GM21717 (cell line): ENCODE measurements at regions not wholly inside any gene's neighbourhood (a gene's known extent, or its start where the extent isn't known, plus 50 kb on each side); places are given as distances from the start of the nearest gene placed in this dataset.
"Not testable (repeated sequence)": the region's sequence is repeated elsewhere in the genome, so short reads cannot be mapped to it uniquely, and the experiment has no call there.

ENCODE experiments used
- ATAC-seq: cut with Tn5 transposase; IDR thresholded peaks from one replicate; pipeline ENCODE4 v1.9.1; 2021; ENCODE audit warnings: mild to moderate bottlenecking, moderate library complexity; ENCODE audit not compliant: unreplicated experiment

DNA sequence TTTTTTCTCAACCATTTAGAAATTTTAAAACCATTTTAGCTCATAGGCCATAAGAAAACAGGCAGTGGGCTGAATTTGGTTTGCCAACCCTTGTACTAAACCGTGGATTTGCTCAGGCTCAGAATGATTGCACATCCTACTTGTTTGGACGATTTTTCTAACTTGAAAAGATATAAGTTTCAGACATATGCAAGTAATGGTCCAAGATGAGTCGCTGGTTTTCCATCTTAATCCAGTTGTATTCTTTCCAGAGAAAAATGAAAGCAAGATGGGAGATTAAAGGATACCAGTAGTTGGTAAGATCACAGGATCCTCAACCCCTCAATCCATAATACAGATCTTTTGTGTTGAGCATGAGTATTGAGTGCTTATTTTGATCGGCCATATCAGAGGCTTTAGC, 250.9 kb downstream of the TINAG start:
- ATAC-seq, result no peak

DNA sequence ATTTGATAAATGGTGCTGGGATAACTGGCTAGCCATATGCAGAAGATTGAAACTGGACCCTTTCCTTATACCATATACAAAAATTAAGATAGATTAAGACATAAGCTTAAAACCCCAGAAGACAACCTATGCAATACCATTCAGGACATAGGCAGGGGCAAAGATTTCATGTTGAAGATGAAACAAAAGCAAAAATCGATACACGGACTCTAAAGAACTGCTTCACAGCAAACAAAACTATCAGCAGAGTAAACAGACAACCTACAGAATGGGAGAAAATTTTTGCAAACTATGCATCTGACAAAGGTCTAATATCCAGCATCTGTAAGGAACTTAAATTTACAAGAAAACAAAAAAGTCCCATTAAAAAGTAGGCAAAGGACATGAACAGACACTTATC, 255.9 kb downstream of the TINAG start:
- not testable (repeated sequence) for ATAC-seq

DNA sequence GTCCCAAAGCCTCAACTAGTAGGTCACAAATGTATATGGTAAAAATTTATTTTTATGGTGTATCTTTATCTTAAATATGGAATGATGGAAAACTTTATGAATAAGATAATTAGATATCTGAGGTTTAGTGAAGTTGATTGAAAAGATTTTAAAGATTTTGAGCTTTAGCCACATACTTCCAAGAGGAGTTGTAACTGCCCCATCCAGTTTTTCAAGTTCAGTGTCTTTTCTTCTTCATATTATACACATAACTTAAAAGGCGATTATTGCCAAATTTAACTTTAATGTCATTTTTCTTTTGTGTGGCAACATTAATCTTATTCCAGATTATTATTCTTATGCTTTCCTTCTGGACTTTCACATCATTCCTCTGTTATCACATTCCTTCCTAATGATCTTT, 266.4 kb downstream of the TINAG start:
- no peak for ATAC-seq

DNA sequence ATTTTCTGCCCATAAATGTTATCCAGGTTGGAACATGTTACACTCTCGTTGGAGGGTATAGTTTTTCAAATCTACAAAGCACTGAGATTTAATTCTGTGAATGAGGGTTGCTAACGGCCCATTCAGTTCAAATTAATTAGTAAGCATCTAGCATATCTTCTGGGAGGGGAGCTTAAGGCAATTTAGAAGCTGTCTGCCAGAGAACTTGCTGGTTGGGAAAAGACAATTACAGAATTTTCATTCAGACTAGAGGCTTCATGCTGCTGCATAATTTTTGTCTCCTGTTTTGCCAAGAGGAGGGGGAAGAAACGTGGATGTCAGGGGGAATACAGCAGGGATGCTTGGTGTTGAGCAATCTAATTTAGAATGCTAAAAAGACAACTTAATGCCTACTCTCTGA, 268.3 kb upstream of the FAM83B start:
- no peak for ATAC-seq

DNA sequence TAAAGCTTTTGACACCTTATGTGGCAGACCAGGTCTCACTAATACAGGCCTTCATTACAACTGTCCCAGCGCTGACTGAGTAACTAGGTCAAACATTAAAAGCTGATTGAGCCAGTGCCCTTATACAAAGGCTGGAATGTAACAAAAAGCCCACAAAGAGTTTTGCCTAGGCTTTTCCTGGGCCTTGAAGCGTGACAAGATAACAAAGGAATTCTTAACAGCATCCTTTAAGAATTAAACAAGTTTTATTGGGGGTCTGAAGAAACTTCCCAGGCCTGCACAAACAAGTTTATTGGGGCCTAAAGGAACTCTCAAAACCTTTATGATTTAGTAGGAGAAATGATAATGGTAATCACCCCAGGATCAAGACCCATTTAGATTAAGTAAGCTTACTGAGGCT, 267.6 kb upstream of the FAM83B start:
- no peak for ATAC-seq

DNA sequence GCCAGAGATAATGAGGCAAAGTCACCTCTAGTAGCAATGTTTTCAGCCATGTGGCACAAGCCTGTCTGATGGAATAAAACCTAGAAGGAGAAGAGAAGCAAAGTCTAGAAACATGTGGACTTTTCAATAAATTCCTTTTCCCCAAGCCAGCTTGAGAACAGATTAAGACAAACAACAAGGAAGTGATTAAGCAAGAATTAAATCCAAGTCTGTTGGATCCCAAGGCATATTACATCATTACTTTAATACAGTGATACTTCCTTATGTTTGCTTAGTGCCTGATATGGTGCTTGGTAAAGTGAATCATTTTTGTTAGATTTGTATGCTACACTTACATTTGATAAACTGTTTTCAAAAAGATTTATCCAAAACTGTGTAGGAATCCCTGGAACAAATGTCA, 260.3 kb upstream of the FAM83B start:
- no peak for ATAC-seq

DNA sequence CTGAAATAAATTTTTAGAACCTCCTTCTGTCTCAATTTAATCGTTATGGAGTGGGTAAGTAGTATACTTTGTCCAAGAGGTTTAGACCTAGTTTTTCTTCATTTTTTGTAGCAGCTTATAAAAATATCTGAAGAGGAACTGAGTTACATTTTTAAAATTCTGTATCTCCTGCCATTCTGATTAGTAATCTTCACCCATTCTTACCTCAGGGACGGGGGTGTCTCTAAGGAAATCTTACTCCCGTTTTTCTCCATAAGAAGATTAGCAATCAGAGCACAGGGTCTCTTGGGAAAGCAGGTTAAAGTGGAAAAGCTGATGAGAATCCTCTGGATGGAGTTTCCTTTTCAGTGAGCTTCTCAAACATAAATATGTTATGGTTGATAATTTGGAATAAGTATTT, 259.3 kb upstream of the FAM83B start:
- no peak for ATAC-seq

DNA sequence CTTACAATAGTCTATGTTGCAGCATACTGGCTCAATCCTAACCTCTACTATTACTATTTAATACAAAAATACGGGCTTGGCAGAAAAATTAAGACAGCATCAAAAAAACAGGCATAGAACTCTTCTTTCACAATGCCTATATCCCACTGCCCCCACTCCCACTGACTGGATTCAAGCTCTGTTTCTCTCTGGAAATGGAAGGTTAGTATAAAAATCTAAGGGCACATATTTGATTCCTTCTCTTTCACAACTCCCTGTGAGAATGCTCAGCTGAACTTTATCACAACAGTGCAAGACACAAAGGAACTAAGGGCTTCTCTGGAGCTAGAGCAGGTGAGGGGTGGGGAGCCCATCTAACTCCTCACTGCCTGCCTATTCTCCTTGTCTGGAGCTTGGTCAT, 258.4 kb upstream of the FAM83B start:
- no peak for ATAC-seq

DNA sequence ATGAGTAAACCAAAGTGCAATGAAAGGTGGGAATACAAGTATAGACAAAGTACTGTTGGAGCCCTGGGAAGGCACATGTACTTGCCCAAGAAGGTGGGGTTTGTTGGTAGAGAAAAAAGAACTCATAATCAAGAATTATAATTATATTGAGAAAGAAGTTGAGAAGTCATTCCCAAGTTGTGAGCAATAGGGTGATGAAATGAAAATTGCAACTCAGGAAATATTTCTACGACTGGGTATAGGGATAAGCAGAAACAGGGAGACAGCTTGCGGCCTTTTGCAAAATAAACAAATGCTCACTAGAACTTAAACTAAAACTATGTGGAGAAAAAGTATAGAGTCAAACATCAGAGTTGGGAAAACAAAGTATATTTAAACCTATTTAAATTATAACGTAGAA, 250.7 kb upstream of the FAM83B start:
- ATAC-seq, result no peak

DNA sequence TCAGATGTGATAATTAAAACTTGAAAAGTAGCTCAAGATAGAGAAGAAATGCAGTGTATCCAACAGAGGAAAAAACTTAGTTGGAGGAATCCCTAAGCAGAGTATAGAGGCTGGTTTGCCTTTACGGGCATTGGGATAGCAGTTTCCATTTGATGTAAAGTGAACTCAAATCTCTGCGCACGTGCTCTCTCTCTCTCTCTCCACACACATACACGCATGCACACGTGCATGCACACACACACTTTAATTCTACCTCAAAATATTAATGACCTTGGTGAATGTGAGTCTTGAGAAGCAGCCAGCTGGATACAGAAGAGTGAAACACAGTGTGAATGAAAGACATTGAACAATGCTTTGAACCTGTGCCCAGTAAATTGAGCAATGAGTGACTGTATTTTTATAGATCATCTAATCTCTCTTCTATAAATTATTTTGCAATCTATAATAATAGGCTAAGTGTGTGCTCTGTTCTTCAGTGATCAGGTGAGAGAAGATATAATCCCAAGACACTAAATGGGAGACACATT, 247.7 kb upstream of the FAM83B start:
- ATAC-seq, result no peak

DNA sequence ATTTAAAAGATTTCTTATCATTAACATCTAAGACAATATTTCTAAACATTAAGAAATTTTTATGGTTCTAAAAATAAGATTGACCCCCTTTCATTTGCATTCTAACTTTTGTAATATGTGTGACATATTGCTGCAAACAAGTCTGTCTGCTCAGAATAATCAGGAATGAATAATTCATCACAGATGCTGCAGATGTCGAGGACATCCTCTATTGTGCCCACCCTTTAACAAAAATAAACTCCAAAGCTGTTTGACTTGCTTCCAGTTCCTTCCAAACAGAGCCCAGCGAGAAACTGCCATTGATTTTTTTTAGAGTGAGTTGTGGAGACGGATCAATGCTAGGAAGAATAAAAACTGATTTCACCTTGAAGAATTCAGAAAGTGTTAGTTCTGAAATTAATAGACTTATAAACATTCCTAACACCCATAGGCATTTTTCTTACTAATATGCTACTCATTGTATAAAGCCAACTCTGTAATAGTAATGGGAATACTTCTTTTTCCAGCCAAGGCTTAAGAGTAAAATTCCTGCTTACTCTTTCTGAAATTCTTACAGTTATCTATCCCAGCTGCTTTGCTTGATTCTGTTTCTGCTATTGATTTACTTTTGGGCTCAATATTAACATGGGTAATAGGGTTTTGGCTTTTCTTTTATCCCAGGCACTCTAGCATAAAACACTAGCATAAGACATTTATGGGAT, 244.8 kb upstream of the FAM83B start:
- no peak for ATAC-seq

DNA sequence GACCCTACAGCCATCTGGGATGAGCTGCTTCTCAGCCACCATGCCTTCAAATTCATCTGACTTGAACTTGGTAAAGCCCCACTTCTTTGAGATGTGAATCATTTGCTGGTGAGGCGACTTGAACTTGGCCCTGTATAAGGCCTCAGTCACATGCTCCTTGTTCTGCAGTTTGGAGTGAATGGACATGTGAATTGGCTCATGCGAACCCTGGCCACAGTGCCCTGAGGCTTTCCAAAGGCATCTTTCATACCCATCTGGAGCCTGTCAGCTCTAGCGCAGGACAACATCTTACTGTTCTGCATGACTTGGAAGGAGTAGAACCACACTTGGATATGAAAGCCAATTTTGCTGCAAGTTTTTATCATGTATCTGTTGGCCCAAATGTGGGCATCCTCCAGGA, 244.0 kb upstream of the FAM83B start:
- no peak for ATAC-seq

DNA sequence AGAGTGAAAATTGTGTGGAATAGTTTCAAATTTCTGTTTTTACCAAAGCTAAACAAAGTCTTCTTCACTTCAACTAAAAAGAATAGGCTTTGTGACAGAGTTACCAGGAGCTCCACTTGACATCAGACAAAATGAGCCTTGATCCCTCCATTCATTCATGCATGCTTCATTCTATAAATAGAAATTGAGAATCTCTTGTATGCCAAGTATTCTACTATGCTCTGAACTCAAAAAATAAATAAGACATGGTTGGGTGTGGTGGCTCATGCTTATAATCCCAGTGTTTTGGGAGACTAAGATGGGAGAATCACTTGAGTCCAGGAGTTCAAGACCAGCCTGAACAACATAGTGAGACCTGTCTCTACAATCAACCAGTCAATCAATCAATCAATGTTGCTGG, 236.6 kb upstream of the FAM83B start:
- no peak for ATAC-seq

DNA sequence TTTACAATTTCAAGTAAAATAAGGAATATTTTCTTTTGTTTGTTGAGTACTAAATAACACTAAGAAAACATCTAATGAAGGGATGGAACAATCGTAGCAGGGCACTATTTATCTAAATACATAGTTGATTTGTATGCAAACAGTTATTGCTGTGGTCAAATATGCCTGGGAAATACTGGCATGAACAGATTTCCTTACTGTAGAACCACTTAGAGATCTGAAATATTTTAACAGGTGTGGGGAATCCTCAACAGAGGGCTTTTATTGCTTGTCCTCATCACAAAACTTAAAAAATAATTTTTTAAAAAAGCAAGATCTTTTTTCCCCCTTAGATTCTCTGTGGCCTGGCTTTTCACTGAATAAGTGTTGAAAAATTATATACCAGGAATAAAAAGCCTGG, 233.0 kb upstream of the FAM83B start:
- no peak for ATAC-seq

DNA sequence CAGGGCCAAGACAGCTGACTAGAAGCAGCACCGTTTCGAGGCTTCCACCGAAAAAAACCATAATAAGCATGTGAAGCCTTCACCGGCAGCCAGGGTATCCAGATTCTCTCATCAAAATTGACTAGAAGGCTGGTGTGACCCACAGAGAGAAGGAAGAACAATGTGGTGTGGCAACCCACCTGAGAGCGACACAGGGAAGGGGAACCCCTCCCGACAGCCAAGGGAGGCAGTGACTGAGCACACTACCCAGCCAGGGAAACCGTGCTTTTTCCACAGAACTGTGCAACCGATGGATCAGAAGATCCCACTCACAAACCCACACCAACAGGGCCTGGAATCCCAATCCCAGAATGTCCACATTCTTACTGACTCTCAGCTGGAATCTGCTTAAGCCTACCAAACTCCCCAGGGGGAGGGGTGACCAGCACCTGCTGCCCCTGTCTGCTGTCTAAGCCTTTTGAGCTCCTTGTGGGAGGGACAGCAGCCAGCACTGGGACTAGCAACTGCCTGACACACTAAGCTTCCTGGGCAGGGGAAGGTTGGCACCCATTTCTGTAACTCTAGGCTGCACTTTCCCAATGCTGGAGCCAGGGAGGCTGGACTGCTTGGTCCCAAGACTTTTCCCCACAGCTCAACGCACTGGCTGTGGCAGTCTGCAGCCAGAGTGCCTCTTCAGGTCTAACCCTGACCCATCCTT, 231.9 kb upstream of the FAM83B start:
- ATAC-seq, result no peak

DNA sequence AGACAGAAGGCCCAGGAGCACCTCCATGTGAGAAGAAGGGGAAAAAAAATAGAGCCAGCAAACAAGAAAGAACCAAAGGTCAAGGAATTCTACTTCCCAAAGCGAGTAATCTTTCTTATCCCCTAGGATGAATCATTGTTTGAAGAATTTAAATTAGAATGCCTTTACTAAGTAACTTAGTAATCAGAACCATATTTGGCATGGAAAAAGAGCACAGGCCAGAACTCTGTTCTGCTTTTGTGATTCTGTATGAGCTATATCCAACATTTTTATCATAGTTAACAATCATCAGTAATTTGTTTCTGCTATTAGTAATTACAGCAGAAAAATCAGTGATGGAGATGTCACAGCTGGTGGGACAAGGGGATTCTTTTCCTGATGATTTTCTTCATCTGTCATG, 228.8 kb upstream of the FAM83B start:
- ATAC-seq, result no peak

DNA sequence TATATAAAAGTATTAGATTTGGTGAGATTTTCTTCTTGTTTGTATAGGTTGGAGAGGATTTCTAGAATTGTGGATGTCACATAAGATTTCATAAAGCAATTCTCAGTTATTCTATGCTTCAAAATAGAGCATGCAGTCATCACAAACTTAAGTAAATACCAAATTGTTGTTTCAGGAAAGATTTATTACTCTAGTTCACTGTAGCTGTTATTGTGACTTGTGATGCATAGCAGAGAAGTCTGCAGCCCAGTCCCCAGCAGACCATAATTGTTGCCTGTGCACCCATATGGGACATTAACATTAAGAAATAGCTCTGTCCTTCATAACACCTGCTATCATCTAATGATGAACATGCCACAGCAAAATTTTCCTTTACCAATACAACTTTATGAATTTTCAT, 228.0 kb upstream of the FAM83B start:
- no peak for ATAC-seq

DNA sequence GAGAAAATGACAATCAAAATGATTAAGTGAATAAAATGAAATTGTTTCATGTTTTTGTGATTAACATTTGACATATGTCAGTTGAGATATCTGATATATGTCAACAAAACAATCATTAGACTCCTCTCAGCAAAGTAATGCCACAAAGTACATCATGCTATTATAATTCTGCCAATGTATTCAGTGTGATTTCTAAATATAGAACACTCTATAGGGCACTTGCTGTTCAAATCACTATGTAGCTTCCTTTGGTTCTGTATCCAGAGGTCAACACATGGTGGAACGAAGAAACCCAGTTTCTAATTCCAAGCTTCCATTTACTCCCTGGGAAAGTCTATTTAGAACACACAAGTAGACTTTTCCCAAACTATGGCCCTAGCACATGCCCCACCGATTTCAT, 227.5 kb upstream of the FAM83B start:
- ATAC-seq, result no peak

DNA sequence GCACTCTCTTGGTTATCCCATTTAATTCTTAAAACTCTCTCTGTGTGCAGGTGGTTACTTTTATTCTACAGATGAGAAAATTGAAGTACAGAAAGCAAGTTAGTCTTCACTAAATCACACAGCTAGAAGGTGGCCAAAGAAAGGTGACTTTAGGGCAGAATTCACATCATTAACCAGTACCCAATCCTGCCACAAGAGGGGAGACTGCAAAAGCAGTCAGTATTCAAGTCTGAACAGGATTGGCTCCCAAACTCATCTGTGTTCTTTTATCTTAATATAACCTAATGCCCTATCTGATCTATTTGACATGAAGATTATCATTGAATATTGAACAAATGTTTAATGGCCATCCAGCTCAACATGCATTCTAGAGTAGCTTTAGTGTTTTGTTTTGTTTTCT, 225.3 kb upstream of the FAM83B start:
- ATAC-seq, result peak; percentile 87

DNA sequence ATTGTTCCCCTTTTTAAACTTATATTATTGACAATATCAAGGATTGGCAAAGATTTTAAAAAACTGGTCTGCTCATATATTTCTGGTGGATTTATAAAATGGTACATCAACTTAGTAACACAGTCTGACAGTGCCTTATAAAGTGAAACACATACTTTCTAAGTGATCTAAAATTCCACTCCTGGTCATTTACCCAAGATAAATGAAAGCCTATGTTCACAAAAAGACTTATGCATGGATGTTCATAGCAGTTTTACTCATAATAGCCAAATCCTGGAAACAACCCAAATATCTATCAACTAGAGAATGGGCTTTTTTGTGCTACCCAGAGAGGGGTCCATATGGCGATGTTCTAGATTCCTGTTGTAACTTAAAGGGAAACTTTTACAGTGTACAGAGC, 222.4 kb upstream of the FAM83B start:
- no peak for ATAC-seq

DNA sequence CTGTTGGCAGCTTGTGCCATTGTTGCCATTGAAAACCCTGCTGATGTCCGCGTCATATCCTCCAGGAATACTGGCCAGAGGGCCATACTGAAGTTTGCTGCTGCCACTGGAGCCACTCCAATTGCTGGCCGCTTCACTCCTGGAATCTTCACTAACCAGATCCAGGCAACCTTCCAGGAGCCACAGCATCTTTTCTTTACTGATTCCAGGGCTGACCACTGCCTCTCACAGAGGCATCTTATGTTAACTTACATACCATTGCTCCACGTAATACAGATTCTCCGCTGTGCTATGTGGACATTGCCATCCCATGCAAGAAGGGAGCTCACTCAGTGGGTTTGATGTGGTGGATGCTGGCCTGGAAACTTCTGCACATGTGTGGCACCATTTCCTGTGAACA, 221.8 kb upstream of the FAM83B start:
- ATAC-seq, result no peak

DNA sequence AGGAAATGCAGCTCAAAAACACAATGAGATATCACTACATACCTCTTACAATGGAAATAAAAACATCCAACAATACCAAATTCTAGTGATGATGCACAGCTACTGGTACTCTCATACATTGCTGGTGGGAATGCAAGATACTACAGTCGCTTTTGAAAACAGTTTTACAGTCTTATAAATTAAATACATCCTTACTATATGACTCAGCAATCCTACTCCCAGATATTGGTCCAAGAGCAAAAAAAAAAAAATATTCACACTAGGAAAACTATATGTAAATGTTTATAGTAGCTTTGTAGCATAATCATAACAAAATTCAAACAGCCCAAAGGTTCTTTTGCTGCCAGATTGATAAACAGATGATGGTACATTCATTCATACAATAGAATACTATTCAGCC, 217.4 kb upstream of the FAM83B start:
- ATAC-seq, result no peak
